GM12891 (cell line): ENCODE measurements at regions not wholly inside any gene's neighbourhood (a gene's known extent, or its start where the extent isn't known, plus 50 kb on each side); places are given as distances from the start of the nearest gene placed in this dataset.

Experiments
- PAX5 ChIP-seq: IDR thresholded peaks from 2 replicates; pipeline ENCODE4 v1.6.1; 2011; ENCODE audit warnings: low read length, moderate library complexity, mild to moderate bottlenecking; ENCODE audit not compliant: insufficient read depth, severe bottlenecking
- POLR2A ChIP-seq: IDR thresholded peaks from 2 replicates; pipeline ENCODE4 v1.6.1; 2011; ENCODE audit warnings: low read depth, low read length, control low read depth
- POLR2AphosphoS5 ChIP-seq: IDR thresholded peaks from 2 replicates; pipeline ENCODE4 v1.6.1; 2011; ENCODE audit warnings: low read depth, low read length, control low read depth
- SPI1 ChIP-seq: IDR thresholded peaks from 2 replicates; pipeline ENCODE4 v1.6.1; 2011; ENCODE audit warnings: low read depth, low read length, control low read depth
- TAF1 ChIP-seq: IDR thresholded peaks from 2 replicates; pipeline ENCODE4 v1.6.1; 2011; ENCODE audit warnings: low read depth, low read length, control low read depth

DNA sequence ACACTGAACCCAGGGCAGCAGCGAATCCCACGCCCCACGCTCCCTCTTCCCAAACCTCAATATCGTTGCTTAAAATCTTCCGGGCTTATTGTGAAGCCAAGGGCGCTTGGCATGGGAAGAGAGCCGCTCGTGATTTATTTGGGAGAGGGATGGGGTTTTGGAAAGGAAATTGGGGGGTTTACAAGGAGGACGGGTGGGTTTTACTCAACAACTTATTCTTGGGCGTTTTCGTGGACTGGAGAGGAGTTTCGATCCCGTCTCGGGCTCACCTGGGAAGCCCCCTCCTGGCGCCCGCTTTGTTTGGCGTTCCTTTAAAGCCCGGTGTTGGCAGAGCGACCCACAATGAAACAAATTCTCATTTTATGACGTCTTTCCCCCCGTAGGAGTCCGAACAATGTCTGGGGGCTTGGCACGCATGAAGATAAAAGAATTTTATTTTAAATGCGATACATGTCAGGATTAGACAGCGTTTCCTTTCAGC, 135.3 kb downstream of the INSIG2 start:
- TF ChIP-seq POLR2A (no peak), POLR2AphosphoS5 (no peak), TAF1 (no peak), SPI1 (no peak), PAX5 (no peak)
